PFSK-1 (cell line): ENCODE measurements at regions not wholly inside any gene's neighbourhood (a gene's known extent, or its start where the extent isn't known, plus 50 kb on each side); places are given as distances from the start of the nearest gene placed in this dataset.

ENCODE experiments used
- FOXP2 ChIP-seq: optimal IDR thresholded peaks from 2 replicates; pipeline ENCODE3; 2011; ENCODE audit warnings: borderline replicate concordance, control low read depth, inconsistent platforms; ENCODE audit not compliant: insufficient read depth; ENCODE audit errors: extremely low read length, extremely low read depth
- POLR2AphosphoS5 ChIP-seq: IDR thresholded peaks from 2 replicates; pipeline ENCODE4 v1.6.1; 2012; ENCODE audit warnings: low read depth, mild to moderate bottlenecking, control low read depth, low read length, moderate library complexity
- REST ChIP-seq, 2 experiments: IDR thresholded peaks; 2 replicates each; pipeline versions ENCODE4 v1.6.1 to v1.8.0; 2011 to 2012; ENCODE audit warnings: low read depth in 2 of 2, low read length in 2 of 2, control low read depth in 1 of 2, inconsistent platforms in 1 of 2, mild to moderate bottlenecking in 1 of 2, moderate library complexity in 1 of 2; ENCODE audit not compliant: insufficient read depth in 1 of 2
- SIN3A ChIP-seq: IDR thresholded peaks from 2 replicates; pipeline ENCODE4 v1.6.1; 2012; ENCODE audit warnings: mild to moderate bottlenecking, low read length, moderate library complexity, borderline replicate concordance; ENCODE audit not compliant: insufficient read depth
- TAF1 ChIP-seq: IDR thresholded peaks from 2 replicates; pipeline ENCODE4 v1.6.1; 2012; ENCODE audit warnings: low read length, control low read depth, borderline replicate concordance; ENCODE audit not compliant: insufficient read depth

GRCh38 chr10:90458571-90458970 lies 399.3 kb downstream of the HTR7 start:
- TF ChIP-seq REST (IDR thresholded peaks at IDR 0.05; ENCODE audit: insufficient read depth in 1 of 2, low read depth in 2 of 2, low read length in 2 of 2) = no peak
- TF ChIP-seq TAF1 = no peak
- no peak for TF ChIP-seq SIN3A
- TF ChIP-seq POLR2AphosphoS5 = no peak
- no peak for TF ChIP-seq FOXP2

DNA sequence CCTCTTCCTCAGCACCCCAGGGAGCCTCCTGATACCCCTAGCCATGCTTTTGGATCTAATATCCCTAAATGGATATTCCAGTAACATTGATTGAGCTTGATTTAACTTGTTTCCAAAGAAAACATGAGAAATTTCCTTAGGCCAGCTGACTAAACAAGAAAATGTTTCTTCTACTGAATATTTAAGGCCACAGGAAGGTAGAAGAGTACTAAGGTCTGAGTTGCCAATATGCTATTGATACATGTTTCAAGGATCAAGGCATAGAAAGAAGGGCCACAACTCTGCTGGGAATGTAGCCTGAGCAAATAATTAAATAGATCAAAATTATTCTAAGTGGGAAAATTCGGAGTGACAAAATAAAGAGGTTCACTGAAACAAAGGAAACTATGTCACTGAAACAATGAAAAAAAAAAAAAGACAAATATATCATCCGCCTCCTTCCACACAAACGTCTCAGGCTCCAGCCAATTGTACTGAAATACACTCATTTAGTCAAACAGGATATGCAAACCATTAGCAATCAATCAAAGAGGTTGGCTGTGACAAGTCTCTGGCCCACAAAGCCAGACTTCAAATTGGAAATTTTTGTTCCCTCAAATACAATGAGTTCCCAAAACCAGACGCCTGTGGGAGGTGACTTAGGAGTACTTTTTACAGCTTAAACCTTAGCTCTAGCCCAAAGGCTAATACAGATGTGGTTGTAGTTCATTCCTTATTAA lies 396.2 kb downstream of the HTR7 start:
- TF ChIP-seq POLR2AphosphoS5 (no peak), REST (IDR thresholded peaks at IDR 0.05; ENCODE audit: insufficient read depth in 1 of 2, low read depth in 2 of 2, low read length in 2 of 2) (no peak), SIN3A (no peak), TAF1 (no peak), FOXP2 (no peak)

GRCh38 chr10:90462749-90463470 lies 394.9 kb downstream of the HTR7 start:
- TF ChIP-seq REST (IDR thresholded peaks at IDR 0.05; ENCODE audit: insufficient read depth in 1 of 2, low read depth in 2 of 2, low read length in 2 of 2) (no peak), SIN3A (no peak), TAF1 (no peak)

GRCh38 chr10:90464329-90464728 lies 393.5 kb downstream of the HTR7 start:
- TF ChIP-seq FOXP2 = no peak
- no peak for TF ChIP-seq SIN3A
- no peak for TF ChIP-seq TAF1
- no peak for TF ChIP-seq POLR2AphosphoS5
- no peak for TF ChIP-seq REST (IDR thresholded peaks at IDR 0.05; ENCODE audit: insufficient read depth in 1 of 2, low read depth in 2 of 2, low read length in 2 of 2)

GRCh38 chr10:90470966-90471365 lies 386.9 kb downstream of the HTR7 start:
- TF ChIP-seq POLR2AphosphoS5 (no peak), TAF1 (no peak), FOXP2 (no peak), REST (IDR thresholded peaks at IDR 0.05; ENCODE audit: insufficient read depth in 1 of 2, low read depth in 2 of 2, low read length in 2 of 2) (no peak), SIN3A (no peak)
